Keratinocyte (primary cell): ENCODE measurements at regions not wholly inside any gene's neighbourhood (a gene's known extent, or its start where the extent isn't known, plus 50 kb on each side); places are given as distances from the start of the nearest gene placed in this dataset.

Experiments
- DNase-seq: peaks from one replicate; pipeline ENCODE4 v3.0.0-alpha.2; 2011; ENCODE audit warnings: low read depth, missing footprints, low spot score
- FAIRE-seq: peaks from 2 replicates; lab custom pipeline; 2011; peaks lifted over from hg19 to GRCh38; lab: Jason Lieb, UNC
- H2AFZ ChIP-seq: 2 replicates; pipeline ENCODE4 v1.6.0; 2012; ENCODE audit warnings: low read length, control low read depth, inconsistent platforms; ENCODE audit not compliant: control insufficient read depth
- H3K27ac ChIP-seq: 2 replicates; pipeline ENCODE4 v1.5.1; 2011; ENCODE audit warnings: low read length; ENCODE audit not compliant: control insufficient read depth, insufficient read depth
- H3K27me3 ChIP-seq: 3 replicates; pipeline ENCODE4 v1.6.0; 2011; ENCODE audit warnings: low read length; ENCODE audit not compliant: control insufficient read depth, insufficient read depth; ENCODE audit errors: extremely low read depth
- H3K36me3 ChIP-seq, 2 experiments: 2 replicates in 1 of 2; 3 replicates in 1 of 2; pipeline ENCODE4 v1.5.1; 2011; ENCODE audit warnings: low read length in 2 of 2, mild to moderate bottlenecking in 1 of 2; ENCODE audit not compliant: control insufficient read depth in 2 of 2, insufficient read depth in 2 of 2; ENCODE audit errors: extremely low read depth in 1 of 2
- H3K4me1 ChIP-seq: 3 replicates; pipeline ENCODE4 v1.5.1; 2011; ENCODE audit warnings: low read length; ENCODE audit not compliant: control insufficient read depth, insufficient read depth; ENCODE audit errors: extremely low read depth
- H3K4me2 ChIP-seq: 3 replicates; pipeline ENCODE4 v1.6.0; 2011; ENCODE audit warnings: low read depth, low read length; ENCODE audit not compliant: control insufficient read depth, insufficient read depth; ENCODE audit errors: extremely low read depth
- H3K4me3 ChIP-seq, 3 experiments: fragments of 200-600 bp in 1 of 3; sonication (generic) in 1 of 3; 2 replicates in 2 of 3; 3 replicates in 1 of 3; pipeline ENCODE4 v1.5.1; 2011 to 2016; ENCODE audit warnings: low read length in 3 of 3, mild to moderate bottlenecking in 3 of 3, control low read depth in 2 of 3, inconsistent platforms in 1 of 3, low read depth in 1 of 3, mixed read lengths in 1 of 3, mixed run types in 1 of 3, moderate library complexity in 1 of 3; ENCODE audit not compliant: control insufficient read depth in 2 of 3, insufficient read depth in 2 of 3; ENCODE audit errors: extremely low read depth in 1 of 3
- H3K79me2 ChIP-seq: 2 replicates; pipeline ENCODE4 v1.6.0; 2012; ENCODE audit warnings: low read length; ENCODE audit not compliant: control insufficient read depth, insufficient read depth
- H3K9ac ChIP-seq: 3 replicates; pipeline ENCODE4 v1.6.0; 2011; ENCODE audit warnings: low read length; ENCODE audit not compliant: control insufficient read depth, insufficient read depth; ENCODE audit errors: extremely low read depth
- H3K9me1 ChIP-seq: 3 replicates; pipeline ENCODE4 v1.6.0; 2011; ENCODE audit warnings: low read length; ENCODE audit not compliant: control insufficient read depth, insufficient read depth; ENCODE audit errors: extremely low read depth
- H3K9me3 ChIP-seq: 2 replicates; pipeline ENCODE4 v1.5.1; 2012; ENCODE audit warnings: low read depth, low read length; ENCODE audit not compliant: control insufficient read depth
- H4K20me1 ChIP-seq: 3 replicates; pipeline ENCODE4 v1.6.0; 2011; ENCODE audit warnings: low read length; ENCODE audit not compliant: control insufficient read depth, insufficient read depth; ENCODE audit errors: extremely low read depth
- CTCF ChIP-seq, 3 experiments: IDR thresholded peaks in 1 of 3; conservative IDR thresholded peaks in 1 of 3; optimal IDR thresholded peaks in 1 of 3; 2 replicates in 2 of 3; 3 replicates in 1 of 3; pipeline versions ENCODE3 to v1.5.1; 2011; ENCODE audit warnings: low read length in 3 of 3, mild to moderate bottlenecking in 3 of 3, moderate library complexity in 2 of 3, control low read depth in 1 of 3, inconsistent platforms in 1 of 3; ENCODE audit not compliant: insufficient read depth in 2 of 3; ENCODE audit errors: extremely low read depth in 1 of 3
- EZH2 ChIP-seq: IDR thresholded peaks from one replicate; pipeline ENCODE4 v1.6.1; 2012; ENCODE audit warnings: inconsistent platforms, mild to moderate bottlenecking, low read length, moderate library complexity
- dilution Hi-C: fragments of 300-500 bp; cut with MboI; formaldehyde crosslinking; loops from one replicate; pipeline ENCODE4 v1.7.0; 2020; ENCODE audit warnings: low sequenced_read_pairs; ENCODE audit not compliant: extremely low pct_ligation_motif_present

GRCh38 chr13:91151921-91152320 lies 195.6 kb upstream of the MIR17HG start:
- Histone ChIP-seq H3K9me1 (no peaks in the 10 kb centered on the region), H3K4me2 (no peak overlapping the region), H3K4me1 (no peaks in the 10 kb centered on the region), H3K79me2 (no peaks in the 10 kb centered on the region), H3K9ac (no peak overlapping the region), H3K9me3 (no peaks in the 10 kb centered on the region), H3K27ac (no peak overlapping the region), H3K36me3 (no peaks in the 10 kb centered on the region), H2AFZ (no peak overlapping the region), H3K4me3 (no peak overlapping the region), H3K27me3 (no peaks in the 10 kb centered on the region), H4K20me1 (no peaks in the 10 kb centered on the region)
- FAIRE-seq (no peak), DNase-seq (no peak)
- no peak for TF ChIP-seq CTCF (optimal IDR thresholded peaks at IDR 0.05 in 1 of 3, IDR thresholded peaks at IDR 0.05 in 1 of 3, conservative IDR thresholded peaks at IDR 0.05 in 1 of 3; ENCODE audit: extremely low read depth in 1 of 3, insufficient read depth in 2 of 3, low read length in 3 of 3)
- no peak for TF ChIP-seq EZH2
- dilution Hi-C loops = no loop called here

DNA sequence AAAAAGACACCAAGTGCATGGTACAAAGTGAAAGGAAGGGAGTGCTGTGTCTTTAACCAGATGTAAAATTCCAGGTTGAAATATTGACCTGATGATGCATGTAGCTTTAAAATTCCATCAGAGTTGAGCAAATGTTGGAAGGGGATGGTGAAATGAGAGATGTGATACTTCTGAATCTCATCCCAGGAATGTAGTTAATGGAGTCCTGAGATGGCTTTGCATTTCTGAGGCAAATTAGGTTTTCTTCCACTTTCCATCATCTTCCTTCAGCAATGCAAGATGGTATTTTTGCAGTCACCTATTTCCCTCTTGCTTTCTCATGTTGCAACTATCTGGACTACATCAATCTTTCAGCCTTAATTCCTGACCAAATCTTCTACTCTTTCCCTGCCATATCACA lies 194.1 kb upstream of the MIR17HG start:
- dilution Hi-C loops = no loop called here

More for the DNA sequence above, 194.1 kb upstream of the MIR17HG start:
- H4K20me1 ChIP-seq = no peaks in the 10 kb centered on the region
- no peak overlapping the region for H3K4me3 ChIP-seq
- no peak overlapping the region for H3K9ac ChIP-seq
- TF ChIP-seq EZH2 (no peak), CTCF (optimal IDR thresholded peaks at IDR 0.05 in 1 of 3, IDR thresholded peaks at IDR 0.05 in 1 of 3, conservative IDR thresholded peaks at IDR 0.05 in 1 of 3; ENCODE audit: extremely low read depth in 1 of 3, insufficient read depth in 2 of 3, low read length in 3 of 3) (no peak)
- H3K4me1 ChIP-seq = no peaks in the 10 kb centered on the region
- H3K9me1 ChIP-seq = no peaks in the 10 kb centered on the region
- H3K9me3 ChIP-seq = no peaks in the 10 kb centered on the region
- H3K27me3 ChIP-seq = no peaks in the 10 kb centered on the region
- no peaks in the 10 kb centered on the region for H3K36me3 ChIP-seq
- H3K79me2 ChIP-seq = no peaks in the 10 kb centered on the region
- H2AFZ ChIP-seq = no peak overlapping the region
- FAIRE-seq (no peak), DNase-seq (no peak)
- no peak overlapping the region for H3K27ac ChIP-seq
- H3K4me2 ChIP-seq = no peak overlapping the region
